WTC11 (cell line): ENCODE measurements at regions not wholly inside any gene's neighbourhood (a gene's known extent, or its start where the extent isn't known, plus 50 kb on each side); places are given as distances from the start of the nearest gene placed in this dataset.

Experiments
- ATAC-seq: fragments of 200-7000 bp; cut with Tn5 transposase; 2 replicates; pipeline ENCODE4 v1.10.0; 2021; ENCODE audit warnings: mild to moderate bottlenecking, moderate library complexity
- CTCF ChIA-PET: fragments of 300-600 bp; sonication (Branson Sonifier 250); formaldehyde crosslinking; loops from one replicate; lab custom pipeline; 2021; ENCODE audit warnings: antibody characterized with exemption; lab: Charles Lee
- POLR2A ChIA-PET: fragments of 350-600 bp; sonication (Branson Sonifier 250); formaldehyde crosslinking; loops from one replicate; lab custom pipeline; 2021; ENCODE audit warnings: antibody characterized with exemption; lab: Charles Lee
- DNase-seq: peaks from one replicate; pipeline ENCODE4 v3.0.0; 2021; ENCODE audit warnings: low spot score
- H3K27ac Mint-ChIP-seq: 2 replicates; pipeline ENCODE4 v1.8.0; 2021; ENCODE audit warnings: mixed read lengths
- H3K27me3 Mint-ChIP-seq: 2 replicates; pipeline ENCODE4 v1.8.0; 2021; ENCODE audit warnings: low read depth, mild to moderate bottlenecking, moderate library complexity, mixed read lengths
- H3K36me3 Mint-ChIP-seq: 2 replicates; pipeline ENCODE4 v1.8.0; 2021; ENCODE audit warnings: mixed read lengths
- H3K4me1 Mint-ChIP-seq: 2 replicates; pipeline ENCODE4 v1.8.0; 2022; ENCODE audit warnings: mixed read lengths
- H3K4me3 Mint-ChIP-seq: 2 replicates; pipeline ENCODE4 v1.8.0; 2021; ENCODE audit warnings: mild to moderate bottlenecking, moderate library complexity, mixed read lengths
- H3K9me3 Mint-ChIP-seq: 2 replicates; pipeline ENCODE4 v1.8.0; 2021; ENCODE audit warnings: mixed read lengths
- EMX1 ChIP-seq: fragments of 250-450 bp; sonication (Bioruptor Pico); IDR thresholded peaks from 2 replicates; pipeline ENCODE4 v1.8.0; 2021; ENCODE audit warnings: mild to moderate bottlenecking
- SMAD3 ChIP-seq: sonication (generic); formaldehyde crosslinking; IDR thresholded peaks from 2 replicates; pipeline ENCODE4 v1.8.0; 2022; ENCODE audit warnings: missing genetic modification reagents, mild to moderate bottlenecking, borderline replicate concordance
- ZNF121 ChIP-seq: sonication (generic); formaldehyde crosslinking; IDR thresholded peaks from 2 replicates; pipeline ENCODE4 v1.8.0; 2023; ENCODE audit warnings: missing genetic modification reagents
- ZNF423 ChIP-seq: fragments of 250-450 bp; sonication (Bioruptor Pico); IDR thresholded peaks from 2 replicates; pipeline ENCODE4 v2.1.2; 2022; ENCODE audit warnings: mild to moderate bottlenecking, moderate library complexity
- ZNF671 ChIP-seq: fragments of 250-450 bp; sonication (Bioruptor Pico); IDR thresholded peaks from 2 replicates; pipeline ENCODE4 v1.8.0; 2021; ENCODE audit warnings: mild to moderate bottlenecking
- TF ChIP-seq, protein P1 (sequence below): fragments of 200-600 bp; IDR thresholded peaks from 2 replicates; pipeline ENCODE4 v1.8.0; 2022; ENCODE audit warnings: antibody characterized with exemption
- TF ChIP-seq, protein P2 (sequence below): sonication (generic); formaldehyde crosslinking; IDR thresholded peaks from 2 replicates; pipeline ENCODE4 v1.8.1; 2023; ENCODE audit warnings: mild to moderate bottlenecking, missing genetic modification reagents, borderline replicate concordance
- TF ChIP-seq, protein P3 (sequence below): sonication (generic); formaldehyde crosslinking; IDR thresholded peaks from 2 replicates; pipeline ENCODE4 v1.8.1; 2022; ENCODE audit warnings: low read depth, mild to moderate bottlenecking, moderate library complexity, missing genetic modification reagents, borderline replicate concordance

DNA sequence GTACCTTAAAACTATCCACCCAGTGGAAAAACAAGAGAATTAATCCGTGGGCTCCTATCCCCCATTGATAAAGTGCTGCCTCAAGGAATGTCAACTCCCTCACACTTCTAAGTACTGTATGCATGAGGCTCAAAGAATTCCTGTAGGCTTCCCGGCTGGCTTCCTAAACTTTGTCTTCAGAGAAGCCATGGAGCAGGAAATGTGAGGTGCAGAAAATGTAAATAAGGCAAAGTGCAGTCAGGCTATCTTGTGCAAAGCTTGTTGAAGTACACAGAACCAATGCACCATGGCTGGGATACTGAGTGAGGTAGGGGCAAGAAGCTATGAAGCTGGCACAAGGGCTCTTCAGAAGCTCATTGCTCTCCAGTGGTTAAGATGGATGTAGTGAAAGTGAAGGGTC, 611.0 kb downstream of the FSCB start:
- CTCF ChIA-PET: no interaction called here
- no peak overlapping the region for H3K27ac Mint-ChIP-seq
- ATAC-seq: peak; percentile 46

DNA sequence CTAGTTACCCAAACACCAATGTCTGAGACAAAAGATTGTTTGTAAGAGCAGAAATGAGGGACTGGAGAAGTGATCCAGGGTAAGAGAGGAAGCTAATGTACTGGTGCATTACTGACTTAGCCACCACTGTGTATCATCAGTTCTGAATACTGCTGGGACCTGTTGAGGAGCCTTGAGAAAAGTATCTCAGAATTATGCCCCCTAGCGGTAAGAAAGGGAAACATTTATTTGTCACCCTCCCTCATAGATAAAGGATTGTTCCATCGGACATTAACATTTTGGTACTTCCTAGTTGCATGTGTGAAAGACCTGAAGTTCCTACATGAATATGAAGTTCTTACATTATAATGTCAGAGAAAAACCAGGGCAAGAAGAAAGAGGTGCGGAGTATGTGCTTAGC, 612.5 kb downstream of the FSCB start:
- peaks cover 8% of the 10 kb centered on the region; the same call in 1 of the 2 replicates for H3K9me3 Mint-ChIP-seq
- H3K4me3 Mint-ChIP-seq: no peak overlapping the region
- TF ChIP-seq, protein P1, sequence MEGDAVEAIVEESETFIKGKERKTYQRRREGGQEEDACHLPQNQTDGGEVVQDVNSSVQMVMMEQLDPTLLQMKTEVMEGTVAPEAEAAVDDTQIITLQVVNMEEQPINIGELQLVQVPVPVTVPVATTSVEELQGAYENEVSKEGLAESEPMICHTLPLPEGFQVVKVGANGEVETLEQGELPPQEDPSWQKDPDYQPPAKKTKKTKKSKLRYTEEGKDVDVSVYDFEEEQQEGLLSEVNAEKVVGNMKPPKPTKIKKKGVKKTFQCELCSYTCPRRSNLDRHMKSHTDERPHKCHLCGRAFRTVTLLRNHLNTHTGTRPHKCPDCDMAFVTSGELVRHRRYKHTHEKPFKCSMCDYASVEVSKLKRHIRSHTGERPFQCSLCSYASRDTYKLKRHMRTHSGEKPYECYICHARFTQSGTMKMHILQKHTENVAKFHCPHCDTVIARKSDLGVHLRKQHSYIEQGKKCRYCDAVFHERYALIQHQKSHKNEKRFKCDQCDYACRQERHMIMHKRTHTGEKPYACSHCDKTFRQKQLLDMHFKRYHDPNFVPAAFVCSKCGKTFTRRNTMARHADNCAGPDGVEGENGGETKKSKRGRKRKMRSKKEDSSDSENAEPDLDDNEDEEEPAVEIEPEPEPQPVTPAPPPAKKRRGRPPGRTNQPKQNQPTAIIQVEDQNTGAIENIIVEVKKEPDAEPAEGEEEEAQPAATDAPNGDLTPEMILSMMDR: peak; percentile 56
- TF ChIP-seq, protein P2, sequence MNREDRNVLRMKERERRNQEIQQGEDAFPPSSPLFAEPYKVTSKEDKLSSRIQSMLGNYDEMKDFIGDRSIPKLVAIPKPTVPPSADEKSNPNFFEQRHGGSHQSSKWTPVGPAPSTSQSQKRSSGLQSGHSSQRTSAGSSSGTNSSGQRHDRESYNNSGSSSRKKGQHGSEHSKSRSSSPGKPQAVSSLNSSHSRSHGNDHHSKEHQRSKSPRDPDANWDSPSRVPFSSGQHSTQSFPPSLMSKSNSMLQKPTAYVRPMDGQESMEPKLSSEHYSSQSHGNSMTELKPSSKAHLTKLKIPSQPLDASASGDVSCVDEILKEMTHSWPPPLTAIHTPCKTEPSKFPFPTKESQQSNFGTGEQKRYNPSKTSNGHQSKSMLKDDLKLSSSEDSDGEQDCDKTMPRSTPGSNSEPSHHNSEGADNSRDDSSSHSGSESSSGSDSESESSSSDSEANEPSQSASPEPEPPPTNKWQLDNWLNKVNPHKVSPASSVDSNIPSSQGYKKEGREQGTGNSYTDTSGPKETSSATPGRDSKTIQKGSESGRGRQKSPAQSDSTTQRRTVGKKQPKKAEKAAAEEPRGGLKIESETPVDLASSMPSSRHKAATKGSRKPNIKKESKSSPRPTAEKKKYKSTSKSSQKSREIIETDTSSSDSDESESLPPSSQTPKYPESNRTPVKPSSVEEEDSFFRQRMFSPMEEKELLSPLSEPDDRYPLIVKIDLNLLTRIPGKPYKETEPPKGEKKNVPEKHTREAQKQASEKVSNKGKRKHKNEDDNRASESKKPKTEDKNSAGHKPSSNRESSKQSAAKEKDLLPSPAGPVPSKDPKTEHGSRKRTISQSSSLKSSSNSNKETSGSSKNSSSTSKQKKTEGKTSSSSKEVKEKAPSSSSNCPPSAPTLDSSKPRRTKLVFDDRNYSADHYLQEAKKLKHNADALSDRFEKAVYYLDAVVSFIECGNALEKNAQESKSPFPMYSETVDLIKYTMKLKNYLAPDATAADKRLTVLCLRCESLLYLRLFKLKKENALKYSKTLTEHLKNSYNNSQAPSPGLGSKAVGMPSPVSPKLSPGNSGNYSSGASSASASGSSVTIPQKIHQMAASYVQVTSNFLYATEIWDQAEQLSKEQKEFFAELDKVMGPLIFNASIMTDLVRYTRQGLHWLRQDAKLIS (CRISPR knock-in tag): no peak
- no peak overlapping the region for H3K27ac Mint-ChIP-seq
- no peaks in the 10 kb centered on the region for H3K27me3 Mint-ChIP-seq
- ChIA-PET CTCF (interaction anchor here (0.5 to 1.0 kb wide), 3 partner anchors 255 to 1229 kb away, joined by 3 read pairs; no protein-coding TSS in a partner anchor), POLR2A (no interaction called here)
- ATAC-seq: peak; percentile 89
- DNase-seq: no peak
- no peaks in the 10 kb centered on the region for H3K4me1 Mint-ChIP-seq
- H3K36me3 Mint-ChIP-seq: no peaks in the 10 kb centered on the region

More for the DNA sequence above, 611.0 kb downstream of the FSCB start:
- Mint-ChIP-seq H3K9me3 (peaks cover 8% of the 10 kb centered on the region; the same call in 1 of the 2 replicates), H3K4me3 (no peak overlapping the region), H3K36me3 (no peaks in the 10 kb centered on the region)
- no peak for DNase-seq
- POLR2A ChIA-PET: no interaction called here
- no peak for TF ChIP-seq ZNF121 (CRISPR knock-in tag)
- TF ChIP-seq, all 79 proteins: peak for 0
- Mint-ChIP-seq H3K4me1 (peaks cover 7% of the 10 kb centered on the region), H3K27me3 (no peaks in the 10 kb centered on the region)

DNA sequence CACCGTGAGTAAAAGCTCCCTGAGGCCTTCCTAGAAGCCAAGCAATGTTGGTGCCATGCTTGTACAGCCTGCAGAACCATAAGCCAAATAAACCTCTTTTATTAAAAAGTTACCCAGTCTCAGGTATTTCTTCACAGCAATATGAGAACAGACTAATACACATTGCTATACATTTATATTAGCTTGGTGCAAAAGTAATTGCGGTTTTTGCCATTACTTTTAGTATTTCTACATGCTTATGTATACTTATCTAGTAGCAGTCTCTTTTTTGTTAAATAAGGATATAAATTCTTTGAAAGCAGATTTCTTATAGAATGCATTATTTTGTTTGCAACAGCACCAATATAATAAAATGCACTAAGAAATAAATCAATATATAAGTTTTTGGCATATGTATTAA, 619.6 kb downstream of the FSCB start:
- POLR2A ChIA-PET: no interaction called here
- CTCF ChIA-PET: no interaction called here
- Mint-ChIP-seq H3K27ac (no peak overlapping the region), H3K27me3 (no peaks in the 10 kb centered on the region), H3K9me3 (no peaks in the 10 kb centered on the region), H3K4me1 (no peaks in the 10 kb centered on the region), H3K4me3 (no peak overlapping the region), H3K36me3 (no peaks in the 10 kb centered on the region)
- DNase-seq (no peak), ATAC-seq (no peak)
- TF ChIP-seq EMX1 (CRISPR knock-in tag): no peak
- TF ChIP-seq, protein P3, sequence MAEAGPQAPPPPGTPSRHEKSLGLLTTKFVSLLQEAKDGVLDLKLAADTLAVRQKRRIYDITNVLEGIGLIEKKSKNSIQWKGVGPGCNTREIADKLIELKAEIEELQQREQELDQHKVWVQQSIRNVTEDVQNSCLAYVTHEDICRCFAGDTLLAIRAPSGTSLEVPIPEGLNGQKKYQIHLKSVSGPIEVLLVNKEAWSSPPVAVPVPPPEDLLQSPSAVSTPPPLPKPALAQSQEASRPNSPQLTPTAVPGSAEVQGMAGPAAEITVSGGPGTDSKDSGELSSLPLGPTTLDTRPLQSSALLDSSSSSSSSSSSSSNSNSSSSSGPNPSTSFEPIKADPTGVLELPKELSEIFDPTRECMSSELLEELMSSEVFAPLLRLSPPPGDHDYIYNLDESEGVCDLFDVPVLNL (CRISPR knock-in tag): no peak

DNA sequence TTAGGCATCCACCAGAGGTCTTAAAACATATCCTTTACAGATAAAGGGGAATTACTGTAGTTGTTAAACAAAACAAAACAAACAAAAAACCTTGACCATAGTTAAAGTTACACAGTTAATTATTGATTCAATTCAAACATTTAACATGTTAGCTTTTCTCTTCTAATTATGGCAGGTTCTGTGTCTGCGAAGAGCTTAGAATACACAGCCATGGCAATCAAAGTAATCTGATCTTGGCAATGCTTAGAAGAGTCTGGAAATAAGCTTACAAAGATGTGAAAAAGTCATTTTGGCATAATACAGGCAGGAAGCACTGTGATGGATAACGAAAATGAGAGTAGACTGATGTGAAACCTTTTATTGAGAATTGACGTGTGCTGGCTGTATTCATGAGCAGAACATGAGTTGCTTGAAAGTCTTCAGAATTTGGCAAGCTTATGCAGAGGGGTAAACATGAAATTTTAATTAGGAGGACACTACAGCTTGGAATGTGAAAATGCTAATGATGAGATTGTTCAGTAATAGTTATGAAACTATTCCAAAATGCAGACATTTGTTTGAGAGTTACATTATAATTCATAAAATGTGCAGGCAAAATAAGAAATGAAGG, 629.6 kb downstream of the FSCB start:
- ATAC-seq: no peak
- H3K36me3 Mint-ChIP-seq: no peaks in the 10 kb centered on the region
- DNase-seq: no peak
- no peak overlapping the region for H3K4me3 Mint-ChIP-seq
- ChIA-PET CTCF (no interaction called here), POLR2A (no interaction called here)
- H3K27ac Mint-ChIP-seq: no peak overlapping the region
- H3K27me3 Mint-ChIP-seq: no peaks in the 10 kb centered on the region
- H3K4me1 Mint-ChIP-seq: peaks cover 17% of the 10 kb centered on the region
- TF ChIP-seq, protein P2 (CRISPR knock-in tag): no peak
- TF ChIP-seq ZNF671 (CRISPR knock-in tag) (no peak), ZNF423 (CRISPR knock-in tag) (no peak), SMAD3 (CRISPR knock-in tag) (no peak)
- H3K9me3 Mint-ChIP-seq: peaks cover 12% of the 10 kb centered on the region; the same call in 1 of the 2 replicates
